ENCODE measurements at regions not wholly inside any gene's neighbourhood (a gene's known extent, or its start where the extent isn't known, plus 50 kb on each side); places are given as distances from the start of the nearest gene placed in this dataset.
A peak's percentile ranks its signal among the peaks of the same experiment; 100 is the strongest.

DNA sequence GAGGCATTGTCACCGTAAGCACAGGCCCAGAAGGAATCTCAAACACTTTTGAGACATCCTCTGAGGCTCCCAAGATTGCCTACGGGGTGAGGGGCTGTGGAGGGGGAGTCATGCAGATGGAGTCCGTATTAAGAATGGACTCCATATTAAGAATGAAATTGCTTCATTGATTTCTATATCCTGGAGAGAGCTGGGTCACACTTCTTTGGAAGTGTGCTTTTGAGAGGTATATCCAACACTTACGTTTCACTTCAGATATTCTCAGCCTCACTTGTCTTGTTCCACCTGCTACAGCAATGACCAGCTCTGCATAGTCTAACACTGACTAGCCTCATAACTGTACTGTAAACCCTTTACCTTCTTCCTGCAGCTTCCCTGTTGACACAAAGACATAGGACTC lies 62.6 kb upstream of the ARHGAP5 start:
- Mint-ChIP-seq H3K27ac (ENCODE audit: low read depth, unreplicated experiment) (no peak overlapping the region), H3K4me3 (ENCODE audit: unreplicated experiment) (no peak overlapping the region), H3K9me3 (ENCODE audit: unreplicated experiment) (no peaks in the 10 kb centered on the region), H3K27me3 (ENCODE audit: insufficient read depth, unreplicated experiment) (no peaks in the 10 kb centered on the region), H3K4me1 (ENCODE audit: insufficient read depth, unreplicated experiment) (peaks cover 33% of the 10 kb centered on the region), H3K36me3 (ENCODE audit: insufficient read depth, unreplicated experiment) (no peaks in the 10 kb centered on the region)
- intact Hi-C loops (cut with micrococcal nuclease) = no loop called here
- POLR2A ChIA-PET = interaction anchor here (1.3 to 2.0 kb wide), 3 partner anchors 9 to 23 kb away, joined by 4 to 6 read pairs (median 4); no protein-coding TSS in a partner anchor
- no peak for DNase-seq (ENCODE audit: unreplicated experiment)
- TF ChIP-seq, protein P1, sequence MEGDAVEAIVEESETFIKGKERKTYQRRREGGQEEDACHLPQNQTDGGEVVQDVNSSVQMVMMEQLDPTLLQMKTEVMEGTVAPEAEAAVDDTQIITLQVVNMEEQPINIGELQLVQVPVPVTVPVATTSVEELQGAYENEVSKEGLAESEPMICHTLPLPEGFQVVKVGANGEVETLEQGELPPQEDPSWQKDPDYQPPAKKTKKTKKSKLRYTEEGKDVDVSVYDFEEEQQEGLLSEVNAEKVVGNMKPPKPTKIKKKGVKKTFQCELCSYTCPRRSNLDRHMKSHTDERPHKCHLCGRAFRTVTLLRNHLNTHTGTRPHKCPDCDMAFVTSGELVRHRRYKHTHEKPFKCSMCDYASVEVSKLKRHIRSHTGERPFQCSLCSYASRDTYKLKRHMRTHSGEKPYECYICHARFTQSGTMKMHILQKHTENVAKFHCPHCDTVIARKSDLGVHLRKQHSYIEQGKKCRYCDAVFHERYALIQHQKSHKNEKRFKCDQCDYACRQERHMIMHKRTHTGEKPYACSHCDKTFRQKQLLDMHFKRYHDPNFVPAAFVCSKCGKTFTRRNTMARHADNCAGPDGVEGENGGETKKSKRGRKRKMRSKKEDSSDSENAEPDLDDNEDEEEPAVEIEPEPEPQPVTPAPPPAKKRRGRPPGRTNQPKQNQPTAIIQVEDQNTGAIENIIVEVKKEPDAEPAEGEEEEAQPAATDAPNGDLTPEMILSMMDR (IDR thresholded peaks at IDR 0.05; ENCODE audit: unreplicated experiment) = no peak
- no TSS peak for BruUV-seq (replicated peaks)
- CTCF ChIA-PET = interaction anchor here (1.0 kb wide), 1 partner anchor 9 kb away, joined by 3 read pairs; no protein-coding TSS in a partner anchor

DNA sequence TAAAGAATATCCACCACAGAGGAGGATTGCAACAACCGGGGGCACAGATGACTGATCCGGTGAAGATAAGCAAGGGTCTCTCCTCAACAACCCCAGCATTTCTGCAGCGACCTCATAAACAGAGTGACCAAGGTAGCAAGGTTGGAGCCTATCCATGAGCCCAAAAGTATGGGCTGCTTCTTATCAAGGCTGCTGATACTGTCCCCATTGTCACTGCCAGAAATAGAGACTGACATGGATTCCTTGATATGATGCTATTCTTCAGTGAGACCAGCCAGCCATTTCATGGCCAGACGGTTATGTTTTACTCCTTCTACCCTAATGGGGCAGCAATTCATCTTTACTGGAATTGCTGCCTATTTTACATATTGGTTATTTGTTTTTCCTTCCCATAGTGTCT lies 61.9 kb upstream of the ARHGAP5 start:
- Mint-ChIP-seq H3K4me1 (ENCODE audit: insufficient read depth, unreplicated experiment) (peaks cover 27% of the 10 kb centered on the region), H3K9me3 (ENCODE audit: unreplicated experiment) (no peaks in the 10 kb centered on the region), H3K4me3 (ENCODE audit: unreplicated experiment) (no peak overlapping the region), H3K36me3 (ENCODE audit: insufficient read depth, unreplicated experiment) (no peaks in the 10 kb centered on the region), H3K27ac (ENCODE audit: low read depth, unreplicated experiment) (no peak overlapping the region), H3K27me3 (ENCODE audit: insufficient read depth, unreplicated experiment) (no peaks in the 10 kb centered on the region)
- no peak for DNase-seq (ENCODE audit: unreplicated experiment)
- no TSS peak for BruUV-seq (replicated peaks)
- ChIA-PET CTCF (no interaction called here), POLR2A (interaction anchor here (1.8 to 2.0 kb wide), 2 partner anchors 8 to 24 kb away, joined by 4 to 6 read pairs; no protein-coding TSS in a partner anchor)
- intact Hi-C loops (cut with micrococcal nuclease) = no loop called here
- TF ChIP-seq, protein P1 (IDR thresholded peaks at IDR 0.05; ENCODE audit: unreplicated experiment) = no peak

DNA sequence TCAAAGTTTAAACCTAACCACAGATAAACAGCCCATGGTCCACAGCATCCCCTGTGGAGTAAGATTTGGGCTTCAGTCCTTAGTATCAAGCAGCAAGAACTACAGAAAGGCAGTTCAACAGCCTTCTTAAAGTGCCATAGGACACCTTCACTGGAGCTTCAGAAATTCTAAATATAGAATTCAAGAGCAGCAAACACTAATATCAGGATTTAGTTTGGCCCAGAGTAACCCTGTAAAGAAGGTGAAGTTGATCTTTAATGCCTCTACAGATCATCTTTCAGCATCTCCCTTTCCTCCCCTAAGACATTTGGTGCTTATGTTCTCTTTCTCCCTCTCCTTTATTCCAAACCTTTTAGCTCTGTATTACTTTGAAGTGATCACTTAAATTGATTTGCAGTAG lies 59.5 kb upstream of the ARHGAP5 start:
- Mint-ChIP-seq H3K9me3 (ENCODE audit: unreplicated experiment) (no peaks in the 10 kb centered on the region), H3K27ac (ENCODE audit: low read depth, unreplicated experiment) (no peak overlapping the region), H3K27me3 (ENCODE audit: insufficient read depth, unreplicated experiment) (no peaks in the 10 kb centered on the region), H3K4me3 (ENCODE audit: unreplicated experiment) (no peak overlapping the region), H3K36me3 (ENCODE audit: insufficient read depth, unreplicated experiment) (no peaks in the 10 kb centered on the region), H3K4me1 (ENCODE audit: insufficient read depth, unreplicated experiment) (peaks cover 8% of the 10 kb centered on the region)
- BruUV-seq (replicated peaks) = no TSS peak
- POLR2A ChIA-PET = interaction anchor here (1.1 to 7.9 kb wide), 5 partner anchors 26 to 71 kb away, joined by 3 to 107 read pairs (median 5); partner anchors contain the start of gene ARHGAP5
- intact Hi-C loops (cut with micrococcal nuclease) = no loop called here
- TF ChIP-seq, protein P1 (IDR thresholded peaks at IDR 0.05; ENCODE audit: unreplicated experiment) = no peak
- CTCF ChIA-PET = interaction anchor here (0.9 to 1.8 kb wide), 2 partner anchors 83 to 91 kb away, joined by 3 to 8 read pairs; no protein-coding TSS in a partner anchor
- no peak for DNase-seq (ENCODE audit: unreplicated experiment)

DNA sequence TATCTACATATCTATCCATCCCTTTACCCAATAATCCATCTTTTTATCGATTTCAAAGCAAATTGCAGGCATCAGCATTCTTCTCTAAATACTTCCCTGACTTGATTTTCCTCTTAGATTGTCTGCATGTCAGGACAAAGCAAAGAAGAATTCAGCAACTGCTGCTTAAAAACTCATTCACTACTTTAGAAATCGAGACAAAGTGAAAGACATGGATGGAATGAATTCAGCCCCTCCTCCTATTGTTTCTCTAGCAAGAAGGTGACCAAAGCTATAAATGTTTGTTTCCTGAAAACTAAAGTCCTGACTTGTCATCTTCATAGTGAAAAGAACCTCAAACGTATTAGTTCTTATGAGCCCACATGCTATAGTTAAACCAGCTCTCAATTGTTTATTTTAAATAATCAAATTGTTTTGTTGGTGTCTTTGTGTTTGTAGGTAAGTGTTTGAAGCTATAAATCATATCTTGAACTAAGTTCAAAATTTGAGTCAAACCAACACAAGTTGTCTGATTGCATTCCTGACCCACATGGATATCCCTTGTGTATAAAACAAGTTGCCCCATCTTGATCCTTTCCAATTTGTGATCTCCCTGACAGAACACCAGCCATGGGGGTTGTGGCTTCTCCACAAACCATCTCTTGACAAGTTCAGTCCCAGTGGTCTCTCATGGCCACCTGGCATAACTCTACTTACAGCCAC lies 58.6 kb upstream of the ARHGAP5 start:
- DNase-seq (ENCODE audit: unreplicated experiment) = no peak
- Mint-ChIP-seq H3K9me3 (ENCODE audit: unreplicated experiment) (no peaks in the 10 kb centered on the region), H3K4me3 (ENCODE audit: unreplicated experiment) (no peak overlapping the region), H3K36me3 (ENCODE audit: insufficient read depth, unreplicated experiment) (no peaks in the 10 kb centered on the region), H3K4me1 (ENCODE audit: insufficient read depth, unreplicated experiment) (peaks cover 18% of the 10 kb centered on the region), H3K27ac (ENCODE audit: low read depth, unreplicated experiment) (peak overlapping the region; percentile 31), H3K27me3 (ENCODE audit: insufficient read depth, unreplicated experiment) (no peaks in the 10 kb centered on the region)
- intact Hi-C loops (cut with micrococcal nuclease) = no loop called here
- ChIA-PET CTCF (interaction anchor here (1.0 kb wide), 1 partner anchor 13 kb away, joined by 4 read pairs; no protein-coding TSS in a partner anchor), POLR2A (interaction anchor here (0.8 to 7.9 kb wide), 11 partner anchors 9 to 72 kb away, joined by 3 to 107 read pairs (median 3); partner anchors contain the start of gene ARHGAP5)
- TF ChIP-seq, protein P1 (IDR thresholded peaks at IDR 0.05; ENCODE audit: unreplicated experiment) = no peak
- BruUV-seq (replicated peaks) = no TSS peak

All from MCF 10A (cell line).